K562 (cell line): ENCODE measurements at regions not wholly inside any gene's neighbourhood (a gene's known extent, or its start where the extent isn't known, plus 50 kb on each side); places are given as distances from the start of the nearest gene placed in this dataset.

Experiments used
- BHLHE40 ChIP-seq: IDR thresholded peaks from 2 replicates; pipeline ENCODE4 v1.6.1; 2011; ENCODE audit warnings: low read length, improper control_type of control experiment
- ESRRA ChIP-seq: fragments of 450-650 bp; IDR thresholded peaks from 2 replicates; pipeline ENCODE4 v1.6.1; 2014; ENCODE audit warnings: low read depth, mild to moderate bottlenecking, moderate library complexity, borderline replicate concordance
- FOXK2 ChIP-seq, 2 experiments: fragments of 450-650 bp; IDR thresholded peaks in 1 of 2; conservative IDR thresholded peaks in 1 of 2; 2 replicates each; pipeline ENCODE4 v1.6.1; 2016; ENCODE audit warnings: low read depth in 2 of 2, mild to moderate bottlenecking in 1 of 2
- MAFF ChIP-seq: IDR thresholded peaks from 2 replicates; pipeline ENCODE4 v1.6.1; 2012; ENCODE audit warnings: low read length, improper control_type of control experiment
- NR2C1 ChIP-seq, 2 experiments: fragments of 450-650 bp; IDR thresholded peaks; 2 replicates each; pipeline ENCODE4 v1.6.1; 2017; ENCODE audit warnings: mild to moderate bottlenecking in 2 of 2, antibody characterized with exemption in 1 of 2, inconsistent platforms in 1 of 2, missing compliant biosample characterization in 1 of 2, missing genetic modification characterization in 1 of 2
- PTTG1 ChIP-seq: fragments of 450-650 bp; IDR thresholded peaks from 2 replicates; pipeline ENCODE4 v1.6.1; 2016; ENCODE audit warnings: low read depth, mild to moderate bottlenecking, missing genetic modification characterization, missing compliant biosample characterization
- RBM22 ChIP-seq: fragments of 200-400 bp; formaldehyde crosslinking; IDR thresholded peaks from 2 replicates; pipeline ENCODE4 v1.6.1; 2018; ENCODE audit warnings: low read length, low read depth; ENCODE audit not compliant: poor library complexity, severe bottlenecking
- SMAD2 ChIP-seq: fragments of 150-350 bp; IDR thresholded peaks from 2 replicates; pipeline ENCODE4 v1.6.1; 2014; ENCODE audit warnings: low read depth, mild to moderate bottlenecking, low read length
- TEAD1 ChIP-seq, 2 experiments: fragments of 450-650 bp in 1 of 2; sonication (generic) in 1 of 2; formaldehyde crosslinking; IDR thresholded peaks; 2 replicates each; pipeline versions ENCODE4 v1.4.0 to v1.8.0; 2020 to 2022; ENCODE audit warnings: mild to moderate bottlenecking in 2 of 2, missing genetic modification reagents in 1 of 2
- TEAD4 ChIP-seq, 2 experiments: sonication (generic) in 1 of 2; formaldehyde crosslinking in 1 of 2; IDR thresholded peaks; 2 replicates each; pipeline versions ENCODE4 v1.6.1 to v1.8.0; 2012 to 2022; ENCODE audit warnings: borderline replicate concordance in 1 of 2, inconsistent platforms in 1 of 2, low read length in 1 of 2, mild to moderate bottlenecking in 1 of 2, missing genetic modification reagents in 1 of 2
- THRAP3 ChIP-seq: fragments of 450-650 bp; IDR thresholded peaks from 2 replicates; pipeline ENCODE4 v1.6.1; 2016; ENCODE audit warnings: mild to moderate bottlenecking, inconsistent platforms, borderline replicate concordance
- ZFPM2 ChIP-seq: fragments of 250-450 bp; sonication (Bioruptor Pico); IDR thresholded peaks from 2 replicates; pipeline ENCODE4 v1.5.1; 2022; ENCODE audit warnings: mild to moderate bottlenecking
- ZNF212 ChIP-seq: fragments of 450-650 bp; formaldehyde crosslinking; IDR thresholded peaks from 2 replicates; pipeline ENCODE4 v1.4.0; 2020; ENCODE audit warnings: mild to moderate bottlenecking
- ZNF23 ChIP-seq: fragments of 250-450 bp; sonication (Bioruptor Pico); IDR thresholded peaks from 2 replicates; pipeline ENCODE4 v1.4.0; 2020; ENCODE audit warnings: mild to moderate bottlenecking
- ZNF232 ChIP-seq: sonication (generic); formaldehyde crosslinking; IDR thresholded peaks from 2 replicates; pipeline ENCODE4 v1.8.0; 2022; ENCODE audit warnings: mild to moderate bottlenecking, missing genetic modification reagents
- ZNF696 ChIP-seq: fragments of 250-450 bp; sonication (Bioruptor Pico); conservative IDR thresholded peaks from 2 replicates; pipeline ENCODE4 v1.4.0; 2020; ENCODE audit warnings: mild to moderate bottlenecking, moderate library complexity
- ZNF699 ChIP-seq: fragments of 250-450 bp; sonication (Bioruptor Pico); IDR thresholded peaks from 2 replicates; pipeline ENCODE4 v1.8.0; 2021; ENCODE audit warnings: mild to moderate bottlenecking, moderate library complexity; ENCODE audit not compliant: insufficient replicate concordance
- TF ChIP-seq, protein P1 (sequence below): IDR thresholded peaks from 2 replicates; pipeline ENCODE4 v1.6.1; 2012; ENCODE audit warnings: low read depth, low read length, improper control_type of control experiment, borderline replicate concordance
- TF ChIP-seq, protein P2 (sequence below): fragments of 450-650 bp; IDR thresholded peaks from 2 replicates; pipeline ENCODE4 v1.6.1; 2016; ENCODE audit warnings: mild to moderate bottlenecking
- TF ChIP-seq, protein P3 (sequence below): fragments of 450-650 bp; IDR thresholded peaks from 2 replicates; pipeline ENCODE4 v1.6.1; 2017; ENCODE audit warnings: antibody characterized with exemption

DNA sequence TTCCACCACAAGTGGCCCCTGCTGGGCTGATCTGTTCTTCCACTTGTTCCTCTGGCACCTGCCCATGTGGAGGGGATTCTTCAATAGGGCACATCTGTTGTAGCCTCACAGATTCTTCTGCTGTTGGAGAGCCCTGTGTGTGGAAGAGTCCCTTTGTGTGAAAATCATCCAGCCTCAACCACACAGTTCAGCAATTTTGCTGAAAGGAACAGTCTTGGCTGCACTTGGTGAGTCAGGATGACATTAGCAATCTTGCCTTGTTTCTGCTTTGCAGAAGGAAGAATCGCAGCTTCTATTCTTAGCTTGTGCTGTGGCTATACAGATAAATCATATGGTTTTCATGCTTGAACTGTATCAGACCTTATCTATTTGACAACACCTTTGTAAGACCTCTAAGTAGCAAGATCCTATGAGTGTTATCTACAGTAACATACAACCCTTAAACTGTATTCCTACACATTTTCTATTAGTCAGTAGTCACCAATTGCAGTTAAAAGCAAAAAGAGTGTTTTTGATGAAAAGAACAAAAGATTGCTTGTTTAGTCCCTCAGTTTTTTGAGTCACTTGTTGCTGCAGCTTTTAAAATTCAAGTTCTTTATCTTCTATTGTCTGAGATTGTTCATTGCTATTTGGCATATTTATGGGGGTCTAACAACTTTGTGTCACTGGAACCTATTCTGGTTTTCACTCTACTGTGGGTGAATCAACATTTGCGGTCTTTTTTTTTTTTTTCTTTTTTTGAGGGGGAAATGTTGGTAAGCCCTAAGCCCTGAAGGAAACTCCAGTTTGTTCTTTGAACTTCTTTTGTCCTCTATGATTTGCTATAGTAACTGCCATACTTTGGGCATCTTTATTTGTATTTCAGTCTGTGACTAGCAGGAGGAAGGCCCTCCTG, 231.6 kb downstream of the TFAP2B start (continued):
- TF ChIP-seq, protein P1, sequence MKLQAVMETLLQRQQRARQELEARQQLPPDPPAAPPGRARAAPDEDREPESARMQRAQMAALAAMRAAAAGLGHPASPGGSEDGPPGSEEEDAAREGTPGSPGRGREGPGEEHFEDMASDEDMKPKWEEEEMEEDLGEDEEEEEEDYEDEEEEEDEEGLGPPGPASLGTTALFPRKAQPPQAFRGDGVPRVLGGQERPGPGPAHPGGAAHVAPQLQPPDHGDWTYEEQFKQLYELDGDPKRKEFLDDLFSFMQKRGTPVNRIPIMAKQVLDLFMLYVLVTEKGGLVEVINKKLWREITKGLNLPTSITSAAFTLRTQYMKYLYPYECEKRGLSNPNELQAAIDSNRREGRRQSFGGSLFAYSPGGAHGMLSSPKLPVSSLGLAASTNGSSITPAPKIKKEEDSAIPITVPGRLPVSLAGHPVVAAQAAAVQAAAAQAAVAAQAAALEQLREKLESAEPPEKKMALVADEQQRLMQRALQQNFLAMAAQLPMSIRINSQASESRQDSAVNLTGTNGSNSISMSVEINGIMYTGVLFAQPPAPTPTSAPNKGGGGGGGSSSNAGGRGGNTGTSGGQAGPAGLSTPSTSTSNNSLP, result peak; percentile 98
- peak in 1 of 2 experiments; percentile 93; a peak in 2 of 4 replicates for TF ChIP-seq TEAD1 (CRISPR knock-in tag; IDR thresholded peaks at IDR 0.05)
- TF ChIP-seq TEAD4 (IDR thresholded peaks at IDR 0.05; ENCODE audit: low read length), result peak; percentile 100
- TF ChIP-seq TEAD4 (CRISPR knock-in tag; IDR thresholded peaks at IDR 0.05; ENCODE audit: borderline replicate concordance), result no peak
- TF ChIP-seq ESRRA, result peak; percentile 63; the same call in 1 of the 2 replicates
- no peak for TF ChIP-seq ZNF699 (CRISPR knock-in tag)
- TF ChIP-seq, protein P2, sequence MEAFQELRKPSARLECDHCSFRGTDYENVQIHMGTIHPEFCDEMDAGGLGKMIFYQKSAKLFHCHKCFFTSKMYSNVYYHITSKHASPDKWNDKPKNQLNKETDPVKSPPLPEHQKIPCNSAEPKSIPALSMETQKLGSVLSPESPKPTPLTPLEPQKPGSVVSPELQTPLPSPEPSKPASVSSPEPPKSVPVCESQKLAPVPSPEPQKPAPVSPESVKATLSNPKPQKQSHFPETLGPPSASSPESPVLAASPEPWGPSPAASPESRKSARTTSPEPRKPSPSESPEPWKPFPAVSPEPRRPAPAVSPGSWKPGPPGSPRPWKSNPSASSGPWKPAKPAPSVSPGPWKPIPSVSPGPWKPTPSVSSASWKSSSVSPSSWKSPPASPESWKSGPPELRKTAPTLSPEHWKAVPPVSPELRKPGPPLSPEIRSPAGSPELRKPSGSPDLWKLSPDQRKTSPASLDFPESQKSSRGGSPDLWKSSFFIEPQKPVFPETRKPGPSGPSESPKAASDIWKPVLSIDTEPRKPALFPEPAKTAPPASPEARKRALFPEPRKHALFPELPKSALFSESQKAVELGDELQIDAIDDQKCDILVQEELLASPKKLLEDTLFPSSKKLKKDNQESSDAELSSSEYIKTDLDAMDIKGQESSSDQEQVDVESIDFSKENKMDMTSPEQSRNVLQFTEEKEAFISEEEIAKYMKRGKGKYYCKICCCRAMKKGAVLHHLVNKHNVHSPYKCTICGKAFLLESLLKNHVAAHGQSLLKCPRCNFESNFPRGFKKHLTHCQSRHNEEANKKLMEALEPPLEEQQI, result peak; percentile 99
- TF ChIP-seq ZNF696 (CRISPR knock-in tag), result no peak
- TF ChIP-seq ZNF23 (CRISPR knock-in tag), result no peak
- peak; percentile 72 for TF ChIP-seq BHLHE40
- no peak for TF ChIP-seq SMAD2
- TF ChIP-seq, protein P3, sequence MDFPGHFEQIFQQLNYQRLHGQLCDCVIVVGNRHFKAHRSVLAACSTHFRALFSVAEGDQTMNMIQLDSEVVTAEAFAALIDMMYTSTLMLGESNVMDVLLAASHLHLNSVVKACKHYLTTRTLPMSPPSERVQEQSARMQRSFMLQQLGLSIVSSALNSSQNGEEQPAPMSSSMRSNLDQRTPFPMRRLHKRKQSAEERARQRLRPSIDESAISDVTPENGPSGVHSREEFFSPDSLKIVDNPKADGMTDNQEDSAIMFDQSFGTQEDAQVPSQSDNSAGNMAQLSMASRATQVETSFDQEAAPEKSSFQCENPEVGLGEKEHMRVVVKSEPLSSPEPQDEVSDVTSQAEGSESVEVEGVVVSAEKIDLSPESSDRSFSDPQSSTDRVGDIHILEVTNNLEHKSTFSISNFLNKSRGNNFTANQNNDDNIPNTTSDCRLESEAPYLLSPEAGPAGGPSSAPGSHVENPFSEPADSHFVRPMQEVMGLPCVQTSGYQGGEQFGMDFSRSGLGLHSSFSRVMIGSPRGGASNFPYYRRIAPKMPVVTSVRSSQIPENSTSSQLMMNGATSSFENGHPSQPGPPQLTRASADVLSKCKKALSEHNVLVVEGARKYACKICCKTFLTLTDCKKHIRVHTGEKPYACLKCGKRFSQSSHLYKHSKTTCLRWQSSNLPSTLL, result no peak
- TF ChIP-seq ZNF232, result no peak
- peak; percentile 94 to 97 for TF ChIP-seq FOXK2 (conservative IDR thresholded peaks at IDR 0.05 in 1 of 2, IDR thresholded peaks at IDR 0.05 in 1 of 2; ENCODE audit: low read depth in 2 of 2)
- TF ChIP-seq THRAP3, result no peak
- TF ChIP-seq MAFF, result peak; percentile 96
- TF ChIP-seq PTTG1 (tag), result no peak
- no peak for TF ChIP-seq ZNF212
- TF ChIP-seq NR2C1 (IDR thresholded peaks at IDR 0.05), result peak; percentile 65; the same call in 1 of the 2 replicates
- TF ChIP-seq NR2C1 (tag; IDR thresholded peaks at IDR 0.05), result peak; percentile 80
- TF ChIP-seq ZFPM2 (CRISPR knock-in tag), result no peak
- TF ChIP-seq RBM22, result no peak
